ENCODE measurements at regions not wholly inside any gene's neighbourhood (a gene's known extent, or its start where the extent isn't known, plus 50 kb on each side); places are given as distances from the start of the nearest gene placed in this dataset.
"Not testable (repeated sequence)": the region's sequence is repeated elsewhere in the genome, so short reads cannot be mapped to it uniquely, and the experiment has no call there.

DNA sequence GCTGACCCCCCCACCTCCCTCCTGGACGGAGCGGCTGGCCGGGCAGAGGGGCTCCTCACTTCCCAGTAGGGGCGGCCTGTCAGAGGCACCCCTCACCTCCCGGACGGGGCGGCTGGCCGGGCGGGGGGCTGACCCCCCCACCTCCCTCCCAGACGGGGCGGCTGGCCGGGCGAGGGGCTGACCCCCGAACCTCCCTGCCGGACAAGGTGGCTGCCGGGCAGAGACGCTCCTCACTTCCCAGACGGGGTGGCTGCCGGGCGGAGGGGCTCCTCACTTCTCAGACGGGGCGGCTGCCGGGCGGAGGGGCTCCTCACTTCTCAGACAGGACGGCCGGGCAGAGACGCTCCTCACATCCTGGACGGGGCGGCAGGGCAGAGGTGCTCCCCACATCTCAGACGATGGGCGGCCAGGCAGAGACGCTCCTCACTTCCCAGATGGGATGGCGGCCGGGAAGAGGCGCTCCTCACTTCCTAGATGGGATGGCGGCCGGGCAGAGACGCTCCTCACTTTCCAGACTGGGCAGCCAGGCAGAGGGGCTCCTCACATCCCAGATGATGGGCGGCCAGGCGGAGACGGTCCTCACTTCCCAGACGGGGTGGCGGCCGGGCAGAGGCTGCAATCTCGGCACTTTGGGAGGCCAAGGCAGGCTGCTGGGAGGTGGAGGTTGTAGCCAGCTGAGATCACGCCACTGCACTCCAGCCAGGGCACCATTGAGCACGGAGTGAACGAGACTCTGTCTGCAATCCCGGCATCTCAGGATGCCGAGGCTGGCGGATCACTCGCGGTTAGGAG is 66.2 kb upstream of the PAPPA2 start:
- H3K9me3 ChIP-seq (ENCODE audit: low read length); H4K20me1 ChIP-seq (ENCODE audit: insufficient read depth, low read length); H3K4me3 ChIP-seq (replicated peaks in 1 of 3; ENCODE audit: insufficient read depth in 1 of 3, low read depth in 2 of 3, low read length in 3 of 3); FAIRE-seq; H3K27me3 ChIP-seq (ENCODE audit: control insufficient read depth in 1 of 2, insufficient read depth in 2 of 2, low read length in 2 of 2); H3K4me1 ChIP-seq (ENCODE audit: insufficient read depth, low read length); H2AFZ ChIP-seq (ENCODE audit: low read length); H3K4me2 ChIP-seq (ENCODE audit: low read depth, low read length); BruUV-seq (replicated peaks); H3K9ac ChIP-seq (ENCODE audit: insufficient read depth, low read depth, low read length); intact Hi-C loops (cut with micrococcal nuclease; ENCODE audit: unreplicated experiment); POLR2A ChIA-PET; ATAC-seq; H3K27ac ChIP-seq (ENCODE audit: extremely low read length, insufficient read depth, low read length); DNase-seq (ENCODE audit: low spot score); H3K36me3 ChIP-seq (replicated peaks in 1 of 2; ENCODE audit: control insufficient read depth in 1 of 2, insufficient read depth in 2 of 2, low read length in 2 of 2); H3K79me2 ChIP-seq (ENCODE audit: insufficient read depth, low read length); CTCF ChIA-PET (ENCODE audit: low intra/inter-chr PET ratio, low total read pairs): not testable (repeated sequence)
- 88% methylated on average over 5 of the region's 53 CpGs for WGBS (ENCODE audit: low lambda C conversion rate)
- in situ Hi-C loops (cut with HindIII; ENCODE audit: extremely low pct_ligation_motif_present, low pct_unique_long_range_greater_than_20kb), result loop anchor here (25.0 kb wide), 2 partner anchors 291 to 441 kb away; no protein-coding TSS in a partner anchor

DNA sequence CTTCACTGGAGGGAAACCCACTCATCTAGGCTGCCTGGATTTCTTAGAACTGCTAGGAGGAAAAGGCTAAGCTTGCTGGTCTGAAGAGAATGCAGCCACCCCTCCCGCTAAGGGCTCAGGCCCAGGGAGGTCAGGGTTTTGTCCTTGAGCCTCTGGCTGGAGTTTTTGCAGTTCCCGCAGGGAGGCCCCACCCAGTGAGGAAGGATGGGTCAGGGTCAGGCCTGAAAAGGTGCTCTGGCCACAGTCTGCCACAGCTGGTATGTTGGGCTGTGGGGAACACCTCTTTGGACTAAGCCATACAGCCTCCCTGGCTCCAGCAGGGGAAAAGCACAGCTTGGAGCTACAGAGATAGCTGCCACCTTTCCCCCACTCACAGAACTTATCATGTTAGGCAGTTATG is 71.4 kb upstream of the PAPPA2 start:
- TF ChIP-seq PCBP2 (optimal IDR thresholded peaks at IDR 0.05; ENCODE audit: low read depth, low read length, poor library complexity, severe bottlenecking) (no peak), SALL2 (CRISPR knock-in tag; IDR thresholded peaks at IDR 0.05) (no peak), RNF2 (conservative IDR thresholded peaks at IDR 0.05; ENCODE audit: low read depth) (no peak), ZNF547 (CRISPR knock-in tag; IDR thresholded peaks at IDR 0.05) (no peak), ZNF709 (CRISPR knock-in tag; IDR thresholded peaks at IDR 0.05) (no peak), SUZ12 (IDR thresholded peaks at IDR 0.05; ENCODE audit: low read depth, low read length) (no peak), RBAK (CRISPR knock-in tag; IDR thresholded peaks at IDR 0.05) (no peak)
- TF ChIP-seq, protein P1, sequence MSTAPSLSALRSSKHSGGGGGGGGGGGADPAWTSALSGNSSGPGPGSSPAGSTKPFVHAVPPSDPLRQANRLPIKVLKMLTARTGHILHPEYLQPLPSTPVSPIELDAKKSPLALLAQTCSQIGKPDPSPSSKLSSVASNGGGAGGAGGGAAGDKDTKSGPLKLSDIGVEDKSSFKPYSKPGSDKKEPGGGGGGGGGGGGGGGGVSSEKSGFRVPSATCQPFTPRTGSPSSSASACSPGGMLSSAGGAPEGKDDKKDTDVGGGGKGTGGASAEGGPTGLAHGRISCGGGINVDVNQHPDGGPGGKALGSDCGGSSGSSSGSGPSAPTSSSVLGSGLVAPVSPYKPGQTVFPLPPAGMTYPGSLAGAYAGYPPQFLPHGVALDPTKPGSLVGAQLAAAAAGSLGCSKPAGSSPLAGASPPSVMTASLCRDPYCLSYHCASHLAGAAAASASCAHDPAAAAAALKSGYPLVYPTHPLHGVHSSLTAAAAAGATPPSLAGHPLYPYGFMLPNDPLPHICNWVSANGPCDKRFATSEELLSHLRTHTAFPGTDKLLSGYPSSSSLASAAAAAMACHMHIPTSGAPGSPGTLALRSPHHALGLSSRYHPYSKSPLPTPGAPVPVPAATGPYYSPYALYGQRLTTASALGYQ (CRISPR knock-in tag; IDR thresholded peaks at IDR 0.05), result no peak
- TF ChIP-seq, protein P2, sequence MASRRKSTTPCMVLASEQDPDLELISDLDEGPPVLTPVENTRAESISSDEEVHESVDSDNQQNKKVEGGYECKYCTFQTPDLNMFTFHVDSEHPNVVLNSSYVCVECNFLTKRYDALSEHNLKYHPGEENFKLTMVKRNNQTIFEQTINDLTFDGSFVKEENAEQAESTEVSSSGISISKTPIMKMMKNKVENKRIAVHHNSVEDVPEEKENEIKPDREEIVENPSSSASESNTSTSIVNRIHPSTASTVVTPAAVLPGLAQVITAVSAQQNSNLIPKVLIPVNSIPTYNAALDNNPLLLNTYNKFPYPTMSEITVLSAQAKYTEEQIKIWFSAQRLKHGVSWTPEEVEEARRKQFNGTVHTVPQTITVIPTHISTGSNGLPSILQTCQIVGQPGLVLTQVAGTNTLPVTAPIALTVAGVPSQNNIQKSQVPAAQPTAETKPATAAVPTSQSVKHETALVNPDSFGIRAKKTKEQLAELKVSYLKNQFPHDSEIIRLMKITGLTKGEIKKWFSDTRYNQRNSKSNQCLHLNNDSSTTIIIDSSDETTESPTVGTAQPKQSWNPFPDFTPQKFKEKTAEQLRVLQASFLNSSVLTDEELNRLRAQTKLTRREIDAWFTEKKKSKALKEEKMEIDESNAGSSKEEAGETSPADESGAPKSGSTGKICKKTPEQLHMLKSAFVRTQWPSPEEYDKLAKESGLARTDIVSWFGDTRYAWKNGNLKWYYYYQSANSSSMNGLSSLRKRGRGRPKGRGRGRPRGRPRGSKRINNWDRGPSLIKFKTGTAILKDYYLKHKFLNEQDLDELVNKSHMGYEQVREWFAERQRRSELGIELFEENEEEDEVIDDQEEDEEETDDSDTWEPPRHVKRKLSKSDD (CRISPR knock-in tag; IDR thresholded peaks at IDR 0.05; ENCODE audit: low read depth), result no peak
- ChIA-PET POLR2A (no interaction called here), CTCF (ENCODE audit: low intra/inter-chr PET ratio, low total read pairs) (no interaction called here)
- ATAC-seq, result no peak
- intact Hi-C loops (cut with micrococcal nuclease; ENCODE audit: unreplicated experiment) (no loop called here), in situ Hi-C loops (cut with HindIII; ENCODE audit: extremely low pct_ligation_motif_present, low pct_unique_long_range_greater_than_20kb) (loop anchor here (25.0 kb wide), 2 partner anchors 296 to 446 kb away; no protein-coding TSS in a partner anchor)
- no peak overlapping the region for H3K27ac ChIP-seq (ENCODE audit: extremely low read length, insufficient read depth, low read length)
- no peak overlapping the region for H3K9ac ChIP-seq (ENCODE audit: insufficient read depth, low read depth, low read length)
- no peaks in the 10 kb centered on the region for H3K9me3 ChIP-seq (ENCODE audit: low read length)
- no peaks in the 10 kb centered on the region for H3K79me2 ChIP-seq (ENCODE audit: insufficient read depth, low read length)
- no peak overlapping the region for H3K4me3 ChIP-seq (replicated peaks in 1 of 3; ENCODE audit: insufficient read depth in 1 of 3, low read depth in 2 of 3, low read length in 3 of 3)
- no peaks in the 10 kb centered on the region for H3K27me3 ChIP-seq (ENCODE audit: control insufficient read depth in 1 of 2, insufficient read depth in 2 of 2, low read length in 2 of 2)
- no CpG with 5 or more reads among the region's 2 CpGs for WGBS (ENCODE audit: low lambda C conversion rate)
- no peaks in the 10 kb centered on the region for H4K20me1 ChIP-seq (ENCODE audit: insufficient read depth, low read length)
- no peaks in the 10 kb centered on the region for H3K36me3 ChIP-seq (replicated peaks in 1 of 2; ENCODE audit: control insufficient read depth in 1 of 2, insufficient read depth in 2 of 2, low read length in 2 of 2)
- no peak for FAIRE-seq
- no TSS peak for BruUV-seq (replicated peaks)
- H2AFZ ChIP-seq (ENCODE audit: low read length), result no peak overlapping the region
- H3K4me2 ChIP-seq (ENCODE audit: low read depth, low read length), result no peak overlapping the region
- no peak for DNase-seq (ENCODE audit: low spot score)
- no peaks in the 10 kb centered on the region for H3K4me1 ChIP-seq (ENCODE audit: insufficient read depth, low read length)
